ENCODE measurements at regions not wholly inside any gene's neighbourhood (a gene's known extent, or its start where the extent isn't known, plus 50 kb on each side); places are given as distances from the start of the nearest gene placed in this dataset.

DNA sequence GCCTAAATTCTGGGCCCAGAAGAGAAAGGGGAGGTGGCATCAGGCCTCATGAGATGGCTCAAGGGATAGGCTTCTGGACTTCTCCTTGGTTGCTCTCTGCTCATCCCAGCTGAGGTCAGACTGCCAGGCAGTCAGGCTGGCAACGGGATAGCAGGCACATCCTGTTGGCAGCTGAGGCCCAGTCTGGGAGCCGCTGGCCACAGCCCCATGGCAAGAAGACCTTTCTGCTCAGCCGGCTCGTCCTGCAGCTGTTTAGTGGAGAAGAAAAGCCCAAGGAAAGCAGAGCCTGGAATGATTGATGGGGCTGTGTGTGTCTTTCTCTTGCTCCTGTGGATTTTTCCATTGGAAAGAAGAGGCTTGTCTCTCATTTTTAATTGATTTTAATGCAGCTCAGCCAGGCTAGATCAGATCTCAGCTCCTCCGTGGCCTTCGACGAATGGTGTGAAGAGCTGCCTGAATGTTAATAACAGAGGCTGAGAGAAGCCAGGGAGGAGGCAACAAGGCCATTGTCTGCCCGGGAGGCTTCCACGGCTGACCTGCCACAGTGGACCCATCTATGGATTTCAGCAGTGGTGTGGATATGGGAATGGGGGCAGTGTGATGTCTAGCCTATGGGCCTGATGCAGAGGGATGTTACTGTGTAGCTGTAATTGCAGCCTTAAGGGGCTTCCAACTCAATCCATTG is 99.5 kb downstream of the HS1BP3 start:
- peak overlapping the region; percentile 59 for H3K27ac ChIP-seq
- TF ChIP-seq, protein P1, sequence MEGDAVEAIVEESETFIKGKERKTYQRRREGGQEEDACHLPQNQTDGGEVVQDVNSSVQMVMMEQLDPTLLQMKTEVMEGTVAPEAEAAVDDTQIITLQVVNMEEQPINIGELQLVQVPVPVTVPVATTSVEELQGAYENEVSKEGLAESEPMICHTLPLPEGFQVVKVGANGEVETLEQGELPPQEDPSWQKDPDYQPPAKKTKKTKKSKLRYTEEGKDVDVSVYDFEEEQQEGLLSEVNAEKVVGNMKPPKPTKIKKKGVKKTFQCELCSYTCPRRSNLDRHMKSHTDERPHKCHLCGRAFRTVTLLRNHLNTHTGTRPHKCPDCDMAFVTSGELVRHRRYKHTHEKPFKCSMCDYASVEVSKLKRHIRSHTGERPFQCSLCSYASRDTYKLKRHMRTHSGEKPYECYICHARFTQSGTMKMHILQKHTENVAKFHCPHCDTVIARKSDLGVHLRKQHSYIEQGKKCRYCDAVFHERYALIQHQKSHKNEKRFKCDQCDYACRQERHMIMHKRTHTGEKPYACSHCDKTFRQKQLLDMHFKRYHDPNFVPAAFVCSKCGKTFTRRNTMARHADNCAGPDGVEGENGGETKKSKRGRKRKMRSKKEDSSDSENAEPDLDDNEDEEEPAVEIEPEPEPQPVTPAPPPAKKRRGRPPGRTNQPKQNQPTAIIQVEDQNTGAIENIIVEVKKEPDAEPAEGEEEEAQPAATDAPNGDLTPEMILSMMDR (conservative IDR thresholded peaks at IDR 0.05) = no peak
- no peak for TF ChIP-seq ZFX (IDR thresholded peaks at IDR 0.05)

- no peak for TF ChIP-seq ZFX (IDR thresholded peaks at IDR 0.05)
- TF ChIP-seq, protein P1 (conservative IDR thresholded peaks at IDR 0.05) = no peak
Observed at GRCh38 chr2:20551945-20552328, 99.0 kb downstream of the HS1BP3 start.

GRCh38 chr2:20552847-20553246 is 98.1 kb downstream of the HS1BP3 start:
- TF ChIP-seq ZFX (IDR thresholded peaks at IDR 0.05) = no peak
- TF ChIP-seq, protein P1 (conservative IDR thresholded peaks at IDR 0.05) = no peak
- no peak overlapping the region for H3K27ac ChIP-seq

More at GRCh38 chr2:20551945-20552328, 99.0 kb downstream of the HS1BP3 start:
- H3K27ac ChIP-seq = peak overlapping the region; percentile 59

- H3K27ac ChIP-seq = no peak overlapping the region
- TF ChIP-seq, protein P1 (conservative IDR thresholded peaks at IDR 0.05) = no peak
- no peak for TF ChIP-seq ZFX (IDR thresholded peaks at IDR 0.05)
Observed at GRCh38 chr2:20553580-20553979, 97.3 kb downstream of the HS1BP3 start.

- no peak for TF ChIP-seq ZFX (IDR thresholded peaks at IDR 0.05)
- TF ChIP-seq, protein P1 (conservative IDR thresholded peaks at IDR 0.05) = no peak
- no peak overlapping the region for H3K27ac ChIP-seq
Observed at GRCh38 chr2:20555954-20556353, 94.9 kb downstream of the HS1BP3 start.

DNA sequence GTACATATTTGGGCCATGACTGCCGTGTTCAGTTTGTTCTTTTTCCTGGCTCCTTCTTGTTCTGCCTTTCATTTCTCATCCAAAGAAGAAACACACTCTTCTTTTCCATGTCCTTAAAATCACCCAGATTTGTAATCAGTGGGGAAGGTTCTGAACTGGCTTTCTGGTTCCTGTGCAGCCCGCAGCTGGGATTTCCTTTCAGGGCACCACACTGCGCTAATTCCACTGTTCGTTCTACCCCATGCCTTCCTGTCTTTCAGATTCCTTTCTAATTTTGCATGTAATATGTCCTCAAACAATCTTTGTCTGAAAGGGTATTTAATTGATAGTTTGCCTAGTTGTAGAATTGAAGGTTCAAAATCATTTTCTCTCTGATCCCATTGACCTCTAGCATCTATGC is 94.1 kb downstream of the HS1BP3 start:
- TF ChIP-seq, protein P1 (conservative IDR thresholded peaks at IDR 0.05) = no peak
- TF ChIP-seq ZFX (IDR thresholded peaks at IDR 0.05) = no peak

GRCh38 chr2:20557226-20557625 is 93.7 kb downstream of the HS1BP3 start:
- no peak overlapping the region for H3K27ac ChIP-seq
- TF ChIP-seq, protein P1 (conservative IDR thresholded peaks at IDR 0.05) = no peak
- no peak for TF ChIP-seq ZFX (IDR thresholded peaks at IDR 0.05)

More for the DNA sequence above, 94.1 kb downstream of the HS1BP3 start:
- H3K27ac ChIP-seq = no peak overlapping the region

Data from C4-2B (cell line).